Amniotic stem cell (primary cell): ENCODE measurements at regions not wholly inside any gene's neighbourhood (a gene's known extent, or its start where the extent isn't known, plus 50 kb on each side); places are given as distances from the start of the nearest gene placed in this dataset.

ENCODE experiments used
- DNase-seq: peaks from one replicate; lab custom pipeline; 2025; lab: John Stamatoyannopoulos, UW

- no peak for DNase-seq
These were observed 260.5 kb downstream of the DLL1 start for GRCh38 chr6:170030284-170030815.

- DNase-seq = no peak
These were observed 261.2 kb downstream of the DLL1 start for GRCh38 chr6:170029416-170030283.

GRCh38 chr6:170028629-170029345 lies 262.1 kb downstream of the DLL1 start:
- DNase-seq = no peak

GRCh38 chr6:170027647-170028043 lies 263.2 kb downstream of the DLL1 start:
- no peak for DNase-seq

- no peak for DNase-seq
These were observed 263.9 kb downstream of the DLL1 start for GRCh38 chr6:170026751-170027646.

- no peak for DNase-seq
These were observed 264.7 kb downstream of the DLL1 start for GRCh38 chr6:170025935-170026750.

GRCh38 chr6:170025341-170025911 lies 265.5 kb downstream of the DLL1 start:
- no peak for DNase-seq

- no peak for DNase-seq
These were observed 265.9 kb downstream of the DLL1 start for GRCh38 chr6:170024940-170025339.

GRCh38 chr6:170023620-170024521 lies 267.0 kb downstream of the DLL1 start:
- no peak for DNase-seq

- no peak for DNase-seq
These were observed 267.9 kb downstream of the DLL1 start for GRCh38 chr6:170022827-170023619.

- no peak for DNase-seq
These were observed 268.6 kb downstream of the DLL1 start for GRCh38 chr6:170022291-170022722.

GRCh38 chr6:170021579-170021978 lies 269.3 kb downstream of the DLL1 start:
- no peak for DNase-seq

GRCh38 chr6:170019818-170020583 lies 268.6 kb downstream of the ERMARD start:
- DNase-seq = no peak

GRCh38 chr6:170018936-170019817 lies 267.8 kb downstream of the ERMARD start:
- no peak for DNase-seq

GRCh38 chr6:170018422-170018935 lies 267.1 kb downstream of the ERMARD start:
- no peak for DNase-seq

GRCh38 chr6:170017603-170018320 lies 266.3 kb downstream of the ERMARD start:
- no peak for DNase-seq
